DOHH2 (cell line): ENCODE measurements at regions not wholly inside any gene's neighbourhood (a gene's known extent, or its start where the extent isn't known, plus 50 kb on each side); places are given as distances from the start of the nearest gene placed in this dataset.

ENCODE experiments used
- CTCF ChIP-seq: fragments of 200-600 bp; sonication (generic); IDR thresholded peaks from one replicate; pipeline ENCODE4 v1.5.1; 2014; ENCODE audit warnings: antibody characterized with exemption, mild to moderate bottlenecking, low read depth, low read length; ENCODE audit not compliant: poor library complexity, severe bottlenecking
- EZH2phosphoT487 ChIP-seq: fragments of 200-600 bp; sonication (generic); IDR thresholded peaks from 2 replicates; pipeline ENCODE4 v1.6.1; 2017; ENCODE audit warnings: borderline replicate concordance, mild to moderate bottlenecking, antibody characterized with exemption, low read length, moderate library complexity, mixed read lengths

DNA sequence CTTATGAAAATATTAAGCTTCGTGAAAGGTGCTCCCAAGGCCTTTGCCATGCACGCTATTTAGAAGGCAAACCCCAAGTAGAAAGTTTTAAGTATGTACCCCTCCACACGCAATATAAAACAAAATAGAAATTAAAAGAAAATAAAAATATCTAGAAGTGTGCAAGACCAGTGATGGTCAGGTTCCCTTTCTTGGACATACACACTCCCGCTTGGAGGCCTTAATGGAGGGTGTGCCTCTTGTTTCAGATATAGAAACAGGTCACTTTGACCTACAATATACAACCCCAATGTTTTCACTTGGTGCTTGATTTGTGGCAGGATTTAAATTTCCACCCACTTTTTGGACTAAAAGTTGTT, 127.4 kb upstream of the STC2 start:
- TF ChIP-seq CTCF (no peak), EZH2phosphoT487 (no peak)
